Pons (tissue), 1 donor: ENCODE measurements at regions not wholly inside any gene's neighbourhood (a gene's known extent, or its start where the extent isn't known, plus 50 kb on each side); places are given as distances from the start of the nearest gene placed in this dataset.

Source experiments
- DNase-seq: peaks from one replicate; pipeline ENCODE4 v3.0.0-alpha.2; 2016; ENCODE audit warnings: low spot score

DNA sequence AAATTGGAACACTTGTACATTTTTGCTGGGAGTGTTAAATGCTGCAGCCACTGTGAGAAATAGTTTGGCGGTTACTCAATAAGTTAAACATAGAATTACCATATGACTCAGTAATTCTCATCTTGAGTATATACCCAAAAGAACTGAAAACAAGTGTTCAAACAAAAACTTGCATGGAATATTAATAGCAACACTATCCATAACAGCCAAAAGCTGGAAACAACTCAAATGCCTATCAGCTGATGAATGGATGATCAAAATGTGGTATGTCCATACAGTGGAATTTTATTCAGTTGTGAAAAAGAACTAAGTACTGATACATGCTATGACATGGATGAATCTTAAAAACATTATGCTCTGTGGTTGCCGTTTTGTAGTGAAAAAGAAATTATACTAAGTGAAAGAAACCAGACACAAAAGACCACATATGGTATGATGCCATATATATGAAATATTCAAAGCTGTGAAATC is 63.0 kb upstream of the SP4 start:
- no peak for DNase-seq

DNA sequence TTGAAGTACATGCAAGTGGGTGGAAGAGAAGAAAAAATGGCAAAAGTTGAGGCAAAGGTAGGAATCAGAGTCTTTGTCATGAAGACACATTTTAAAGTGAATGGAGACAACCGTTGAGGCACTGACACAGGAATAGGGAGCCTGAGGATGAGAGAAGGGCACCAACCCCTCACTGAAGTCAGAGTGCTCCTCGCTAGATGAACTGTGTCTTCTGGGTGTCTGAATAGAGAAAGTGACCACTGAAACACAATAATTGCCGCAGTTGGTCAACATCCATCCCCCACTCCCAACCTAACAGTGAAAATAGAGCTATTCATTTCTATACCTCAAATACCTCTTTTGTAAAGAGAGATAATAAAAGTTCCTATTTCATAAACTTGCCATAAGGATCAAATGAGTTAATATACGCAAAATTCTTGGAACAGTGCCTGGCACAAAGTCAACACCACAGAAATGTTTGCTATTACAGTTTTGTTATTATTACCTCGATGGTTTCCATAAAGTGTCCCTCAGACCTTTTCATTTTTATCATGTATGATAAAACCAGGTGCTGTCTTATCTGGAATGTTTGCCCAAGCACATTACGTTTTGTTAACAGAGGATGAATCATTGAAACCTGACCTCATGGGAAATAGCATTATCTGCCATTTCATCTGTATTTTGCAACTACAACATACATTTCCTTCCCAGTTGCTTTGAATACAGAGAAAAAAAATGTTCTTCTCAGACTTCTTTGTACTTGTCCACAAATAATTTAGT is 61.8 kb upstream of the SP4 start:
- no peak for DNase-seq

DNA sequence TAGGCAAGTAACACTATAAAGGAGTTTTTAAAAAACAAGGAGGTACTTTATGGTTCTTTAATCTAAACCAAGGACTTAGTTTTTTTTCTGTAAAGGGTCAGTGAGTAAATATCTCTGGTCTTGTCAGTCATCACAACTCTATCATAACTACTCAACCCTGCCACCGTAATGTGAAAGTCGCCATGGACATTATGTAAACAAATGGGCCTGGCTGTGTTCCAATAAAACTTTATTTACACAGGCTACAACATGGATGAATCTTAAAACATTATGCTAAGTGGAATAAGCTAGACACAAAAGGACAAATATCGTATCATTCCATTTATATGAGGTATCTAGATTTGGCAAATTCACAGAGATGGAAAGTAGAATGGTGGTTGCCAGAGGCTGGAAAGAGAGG is 60.8 kb upstream of the SP4 start:
- no peak for DNase-seq

- no peak for DNase-seq
Observed at GRCh38 chr7:21367537-21367936, 60.3 kb upstream of the SP4 start.

DNA sequence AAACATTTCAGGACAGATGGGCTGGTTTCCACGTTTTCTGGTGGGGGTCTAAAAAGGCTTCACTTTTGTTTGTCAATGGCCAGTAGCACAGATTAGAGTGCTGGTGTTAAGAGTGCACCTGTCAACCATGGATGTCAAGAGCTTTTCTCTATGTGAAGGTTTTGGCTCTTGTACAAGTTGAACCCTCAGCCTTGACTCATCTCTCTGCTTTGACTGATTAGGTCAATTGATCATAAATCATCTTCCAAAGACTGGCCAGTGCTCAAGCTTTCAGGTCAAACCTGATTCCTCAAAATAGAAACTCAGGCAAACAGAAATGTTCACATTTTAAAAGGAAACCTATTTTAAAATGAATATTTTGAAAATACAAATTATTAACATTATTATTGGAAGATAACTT is 59.6 kb upstream of the SP4 start:
- no peak for DNase-seq

GRCh38 chr7:21370283-21370982 is 57.5 kb upstream of the SP4 start:
- no peak for DNase-seq

DNA sequence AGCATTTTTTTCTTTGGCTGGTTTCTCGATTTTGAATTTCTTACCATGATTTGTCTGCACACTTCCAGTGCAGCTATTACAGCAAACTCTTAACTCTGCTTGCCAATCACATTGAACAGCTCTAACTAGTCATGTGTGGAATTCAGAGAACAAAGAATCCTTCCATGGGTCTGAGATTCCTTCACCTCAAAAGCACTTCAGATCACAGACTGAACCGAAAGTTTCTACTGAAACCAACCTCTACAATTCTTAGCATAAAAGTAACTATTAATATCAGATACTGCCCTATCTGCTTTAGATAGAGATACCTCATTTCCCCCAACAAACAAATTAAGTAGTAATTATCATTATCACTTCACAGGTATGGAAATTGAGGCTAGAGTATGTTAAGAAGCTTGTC is 56.5 kb upstream of the SP4 start:
- no peak for DNase-seq

DNA sequence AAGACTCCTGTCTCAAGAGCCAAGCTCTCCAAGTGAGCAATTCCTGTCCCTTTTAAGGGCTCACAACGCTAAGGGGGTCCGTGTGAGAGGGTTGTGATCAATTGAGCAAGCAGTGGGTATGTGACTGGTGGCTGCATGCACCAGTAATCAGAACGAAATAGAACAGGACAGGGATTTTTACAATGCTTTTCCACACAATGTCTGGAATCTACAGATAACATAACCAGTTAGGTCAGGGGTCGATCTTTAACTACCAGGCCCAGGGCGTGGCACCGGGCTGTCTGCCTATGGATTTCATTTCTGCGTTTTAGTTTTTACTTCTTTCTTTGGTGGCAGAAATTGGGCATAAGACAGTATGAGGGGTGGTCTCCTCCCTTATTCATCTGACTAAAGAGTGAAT is 54.9 kb upstream of the SP4 start:
- DNase-seq: no peak

- DNase-seq: no peak
Observed at GRCh38 chr7:21374134-21374533, 53.7 kb upstream of the SP4 start.

- DNase-seq: no peak
Observed at GRCh38 chr7:21377545-21377944, 50.3 kb upstream of the SP4 start.
